Breast epithelium (tissue), 3 donors: ENCODE measurements at regions not wholly inside any gene's neighbourhood (a gene's known extent, or its start where the extent isn't known, plus 50 kb on each side); places are given as distances from the start of the nearest gene placed in this dataset.

Experiments used
- CTCF ChIP-seq, 3 donors: fragments of 450-650 bp; IDR thresholded peaks; one replicate each; pipeline ENCODE4 v1.5.1; 2016 to 2017; ENCODE audit warnings: antibody characterized with exemption in 3 of 3, mild to moderate bottlenecking in 3 of 3, moderate library complexity in 3 of 3
- POLR2AphosphoS5 ChIP-seq, 3 donors: sonication (generic); formaldehyde crosslinking; IDR thresholded peaks; one replicate each; pipeline ENCODE4 v1.6.1; 2017; ENCODE audit warnings: antibody characterized with exemption in 3 of 3

DNA sequence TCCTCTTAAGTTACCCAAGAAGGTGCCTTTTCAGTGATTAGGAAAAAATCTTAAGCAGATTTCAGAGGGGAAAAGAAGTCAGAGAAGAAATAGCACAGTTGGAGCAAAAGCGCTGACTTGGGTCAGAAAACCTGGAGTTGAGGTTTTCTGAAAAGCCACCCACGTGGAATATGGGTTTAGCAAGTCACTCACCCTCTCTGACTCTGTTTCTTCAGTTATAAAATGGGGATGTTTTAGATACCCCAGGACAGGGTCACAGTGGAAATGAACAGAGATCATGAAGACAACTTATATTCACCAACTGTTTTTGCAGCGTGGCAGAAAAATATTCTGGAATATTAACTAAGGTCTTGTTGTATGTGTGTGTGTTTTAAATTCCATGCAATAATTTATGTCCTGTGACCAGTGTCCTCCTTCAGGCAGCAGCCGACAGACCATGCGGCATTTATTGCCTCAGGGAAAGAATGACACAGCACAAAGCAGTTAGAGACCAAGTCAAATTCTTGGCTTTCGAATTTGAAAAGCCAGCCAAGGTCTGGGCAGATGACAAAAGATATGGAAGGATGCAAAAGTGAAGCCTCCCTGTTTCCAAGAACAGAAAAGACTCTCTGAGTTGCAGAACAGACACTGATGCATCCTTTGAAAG lies 119.9 kb downstream of the MIAT start:
- no peak for TF ChIP-seq CTCF (IDR thresholded peaks at IDR 0.05)
- peak in 1 of 3 donors; percentile 32 for TF ChIP-seq POLR2AphosphoS5 (IDR thresholded peaks at IDR 0.05)
